GM12891 (cell line): ENCODE measurements at regions not wholly inside any gene's neighbourhood (a gene's known extent, or its start where the extent isn't known, plus 50 kb on each side); places are given as distances from the start of the nearest gene placed in this dataset.

Experiments used
- PAX5 ChIP-seq: IDR thresholded peaks from 2 replicates; pipeline ENCODE4 v1.6.1; 2011; ENCODE audit warnings: low read length, moderate library complexity, mild to moderate bottlenecking; ENCODE audit not compliant: insufficient read depth, severe bottlenecking
- POLR2A ChIP-seq: IDR thresholded peaks from 2 replicates; pipeline ENCODE4 v1.6.1; 2011; ENCODE audit warnings: low read depth, low read length, control low read depth
- POLR2AphosphoS5 ChIP-seq: IDR thresholded peaks from 2 replicates; pipeline ENCODE4 v1.6.1; 2011; ENCODE audit warnings: low read depth, low read length, control low read depth
- POU2F2 ChIP-seq: IDR thresholded peaks from 2 replicates; pipeline ENCODE4 v1.6.1; 2011; ENCODE audit warnings: low read depth, mild to moderate bottlenecking, control low read depth, low read length, moderate library complexity
- SPI1 ChIP-seq: IDR thresholded peaks from 2 replicates; pipeline ENCODE4 v1.6.1; 2011; ENCODE audit warnings: low read depth, low read length, control low read depth
- TAF1 ChIP-seq: IDR thresholded peaks from 2 replicates; pipeline ENCODE4 v1.6.1; 2011; ENCODE audit warnings: low read depth, low read length, control low read depth

- TF ChIP-seq POLR2AphosphoS5 (no peak), POU2F2 (no peak), POLR2A (no peak), TAF1 (no peak), SPI1 (no peak), PAX5 (no peak)
Measured at GRCh38 chr11:38009932-38010331, 1411.9 kb upstream of the RAG2 start.
